PC-3 (cell line): ENCODE measurements at regions not wholly inside any gene's neighbourhood (a gene's known extent, or its start where the extent isn't known, plus 50 kb on each side); places are given as distances from the start of the nearest gene placed in this dataset.

ENCODE experiments used
- ATAC-seq: fragments of 200-7000 bp; cut with Tn5 transposase; 2 replicates; pipeline ENCODE4 v1.9.1; 2020; ENCODE audit warnings: mild to moderate bottlenecking, moderate library complexity
- BruUV-seq: library from RNA; stranded (reverse); fragments of 400-500 nt; replicated peaks from 2 replicates; lab custom pipeline; 2021; lab: Mats Ljungman, UMichigan
- CTCF ChIA-PET: fragments of 300-600 bp; sonication (Branson Sonifier 250); formaldehyde crosslinking; loops from one replicate; lab custom pipeline; 2022; ENCODE audit warnings: antibody characterized with exemption; lab: Charles Lee
- POLR2A ChIA-PET: fragments of 300-600 bp; sonication (Branson Sonifier 250); formaldehyde crosslinking; loops from one replicate; lab custom pipeline; 2022; ENCODE audit warnings: antibody characterized with exemption; ENCODE audit not compliant: unreplicated experiment; lab: Charles Lee
- DNase-seq: peaks from one replicate; pipeline ENCODE4 v3.0.0-alpha.2; 2015
- H2AFZ ChIP-seq: fragments of 300-600 bp; sonication (generic); 2 replicates; pipeline ENCODE4 v1.6.0; 2016; ENCODE audit warnings: antibody characterized with exemption, low read length
- H3F3A ChIP-seq: fragments of 300-600 bp; sonication (generic); one replicate; pipeline ENCODE4 v1.6.0; 2017; ENCODE audit warnings: antibody characterized with exemption, low read length, control low read depth, mild to moderate bottlenecking; ENCODE audit not compliant: unreplicated experiment
- H3K27ac ChIP-seq: fragments of 300-600 bp; sonication (generic); 2 replicates; pipeline ENCODE4 v1.5.1; 2016; ENCODE audit warnings: mild to moderate bottlenecking, low read length
- H3K27me3 ChIP-seq: fragments of 300-600 bp; sonication (generic); 2 replicates; pipeline ENCODE4 v1.6.1; 2016; ENCODE audit warnings: low read length, mixed read lengths
- H3K36me3 ChIP-seq: fragments of 300-600 bp; sonication (generic); 2 replicates; pipeline ENCODE4 v1.6.1; 2016; ENCODE audit warnings: low read depth, mixed run types, low read length, mixed read lengths
- H3K4me1 ChIP-seq: fragments of 300-600 bp; sonication (generic); 2 replicates; pipeline ENCODE4 v1.5.1; 2016; ENCODE audit warnings: low read length; ENCODE audit not compliant: insufficient read depth
- H3K4me2 ChIP-seq: fragments of 300-600 bp; sonication (generic); 2 replicates; pipeline ENCODE4 v1.6.0; 2016; ENCODE audit warnings: low read length
- H3K4me3 ChIP-seq: fragments of 300-600 bp; sonication (generic); 2 replicates; pipeline ENCODE4 v1.5.1; 2016; ENCODE audit warnings: mild to moderate bottlenecking, low read length, mixed read lengths
- H3K79me2 ChIP-seq: fragments of 300-600 bp; sonication (generic); 2 replicates; pipeline ENCODE4 v1.6.1; 2017; ENCODE audit warnings: low read length, mixed read lengths
- H3K9ac ChIP-seq: fragments of 300-600 bp; sonication (generic); 2 replicates; pipeline ENCODE4 v1.6.0; 2016; ENCODE audit warnings: mild to moderate bottlenecking, low read length
- H3K9me2 ChIP-seq: fragments of 300-600 bp; sonication (generic); replicated peaks from 2 replicates; pipeline ENCODE4 v1.6.1; 2016; ENCODE audit warnings: mixed run types, low read length, mixed read lengths
- H3K9me3 ChIP-seq: fragments of 300-600 bp; sonication (generic); 2 replicates; pipeline ENCODE4 v1.6.1; 2016; ENCODE audit warnings: low read length, mixed read lengths
- H4K20me1 ChIP-seq: fragments of 300-600 bp; sonication (generic); 2 replicates; pipeline ENCODE4 v1.6.1; 2016; ENCODE audit warnings: low read length, mixed read lengths
- CTCF ChIP-seq: fragments of 300-600 bp; sonication (generic); conservative IDR thresholded peaks from 2 replicates; pipeline ENCODE4 v1.5.1; 2017; ENCODE audit warnings: antibody characterized with exemption, low read depth, mild to moderate bottlenecking, low read length
- EZH2 ChIP-seq: fragments of 300-600 bp; sonication (generic); IDR thresholded peaks from one replicate; pipeline ENCODE4 v1.6.1; 2017; ENCODE audit warnings: antibody characterized with exemption, mild to moderate bottlenecking, low read length; ENCODE audit not compliant: unreplicated experiment
- EZH2phosphoT487 ChIP-seq: fragments of 300-600 bp; sonication (generic); IDR thresholded peaks from 2 replicates; pipeline ENCODE4 v1.6.1; 2018; ENCODE audit warnings: mild to moderate bottlenecking, antibody characterized with exemption, low read length, borderline replicate concordance
- intact Hi-C: fragments of 100-400 bp; cut with micrococcal nuclease; formaldehyde crosslinking; loops from 2 replicates; pipeline ENCODE4 v1.9.0; 2023

- H3K9ac ChIP-seq = no peak overlapping the region
- no peak for TF ChIP-seq EZH2phosphoT487
- TF ChIP-seq EZH2 = no peak
- no peak for TF ChIP-seq CTCF
- no TSS peak for BruUV-seq
- no peaks in the 10 kb centered on the region for H3K9me2 ChIP-seq
- intact Hi-C loops = no loop called here
- no peak overlapping the region for H3K4me2 ChIP-seq
- ATAC-seq (no peak), DNase-seq (peak; percentile 32)
- ChIA-PET POLR2A (no interaction called here), CTCF (no interaction called here)
- H3K27me3 ChIP-seq = no peaks in the 10 kb centered on the region
- H3K4me1 ChIP-seq = peaks cover 33% of the 10 kb centered on the region
- H3F3A ChIP-seq = no peaks in the 10 kb centered on the region
- H2AFZ ChIP-seq = no peak overlapping the region
- no peak overlapping the region for H3K27ac ChIP-seq
- no peaks in the 10 kb centered on the region for H3K36me3 ChIP-seq
- H3K4me3 ChIP-seq = no peak overlapping the region
- no peaks in the 10 kb centered on the region for H3K79me2 ChIP-seq
- H4K20me1 ChIP-seq = no peaks in the 10 kb centered on the region
- H3K9me3 ChIP-seq = no peaks in the 10 kb centered on the region
Observed at GRCh38 chr15:69573815-69574475, 121.3 kb downstream of the RPLP1 start.

GRCh38 chr15:69574506-69574905 lies 121.9 kb downstream of the RPLP1 start:
- Histone ChIP-seq H3K79me2 (no peaks in the 10 kb centered on the region), H3K4me2 (no peak overlapping the region), H2AFZ (no peak overlapping the region), H3K9ac (no peak overlapping the region), H4K20me1 (no peaks in the 10 kb centered on the region), H3K27me3 (no peaks in the 10 kb centered on the region), H3K27ac (no peak overlapping the region), H3K4me1 (peaks cover 39% of the 10 kb centered on the region), H3F3A (no peaks in the 10 kb centered on the region), H3K9me2 (no peaks in the 10 kb centered on the region), H3K4me3 (no peak overlapping the region), H3K9me3 (no peaks in the 10 kb centered on the region), H3K36me3 (no peaks in the 10 kb centered on the region)
- TF ChIP-seq CTCF (no peak), EZH2 (no peak), EZH2phosphoT487 (no peak)
- no peak for ATAC-seq
- DNase-seq = no peak
- BruUV-seq = no TSS peak
- ChIA-PET CTCF (no interaction called here), POLR2A (no interaction called here)
- intact Hi-C loops = no loop called here

GRCh38 chr15:69575387-69575786 lies 122.8 kb downstream of the RPLP1 start:
- no TSS peak for BruUV-seq
- DNase-seq (no peak), ATAC-seq (no peak)
- no peaks in the 10 kb centered on the region for H3K36me3 ChIP-seq
- POLR2A ChIA-PET = no interaction called here
- H3K79me2 ChIP-seq = no peaks in the 10 kb centered on the region
- no peak overlapping the region for H3K27ac ChIP-seq
- TF ChIP-seq EZH2phosphoT487 (no peak), EZH2 (no peak), CTCF (no peak)
- H3K9me3 ChIP-seq = no peaks in the 10 kb centered on the region
- no peaks in the 10 kb centered on the region for H3F3A ChIP-seq
- intact Hi-C loops = loop anchor here (5.0 kb wide), 2 partner anchors 53 to 522 kb away; partner anchors contain the start of gene TLE3
- no peak overlapping the region for H3K9ac ChIP-seq
- H4K20me1 ChIP-seq = no peaks in the 10 kb centered on the region
- H2AFZ ChIP-seq = no peak overlapping the region
- peaks cover 47% of the 10 kb centered on the region for H3K4me1 ChIP-seq
- CTCF ChIA-PET = interaction anchor here (0.6 kb wide), 4 partner anchors 17 to 520 kb away, joined by 4 to 5 read pairs (median 4); no protein-coding TSS in a partner anchor
- no peak overlapping the region for H3K4me2 ChIP-seq
- no peaks in the 10 kb centered on the region for H3K9me2 ChIP-seq
- H3K4me3 ChIP-seq = no peak overlapping the region
- no peaks in the 10 kb centered on the region for H3K27me3 ChIP-seq
